Neuronal stem cell (in vitro differentiated cells): ENCODE measurements at regions not wholly inside any gene's neighbourhood (a gene's known extent, or its start where the extent isn't known, plus 50 kb on each side); places are given as distances from the start of the nearest gene placed in this dataset.

Experiments used
- DNase-seq: peaks from one replicate; pipeline ENCODE4 v3.0.0-alpha.2; 2013; ENCODE audit warnings: low spot score
- H2AFZ ChIP-seq: one replicate; pipeline ENCODE4 v1.6.1; 2013; ENCODE audit warnings: mild to moderate bottlenecking, low read length, inconsistent platforms
- H2AK5ac ChIP-seq: 2 replicates; pipeline ENCODE4 v1.6.1; 2013; ENCODE audit warnings: low read depth, mild to moderate bottlenecking, inconsistent platforms, low read length, moderate library complexity, mixed read lengths
- H2BK120ac ChIP-seq: 2 replicates; pipeline ENCODE4 v1.6.1; 2013; ENCODE audit warnings: low read depth, mild to moderate bottlenecking, inconsistent platforms, low read length, moderate library complexity, mixed read lengths
- H2BK12ac ChIP-seq: one replicate; pipeline ENCODE4 v1.6.1; 2013; ENCODE audit warnings: low read length, inconsistent platforms
- H2BK15ac ChIP-seq: 2 replicates; pipeline ENCODE4 v1.6.1; 2013; ENCODE audit warnings: mild to moderate bottlenecking, low read length, inconsistent platforms, mixed read lengths
- H2BK5ac ChIP-seq: one replicate; pipeline ENCODE4 v1.6.1; 2013; ENCODE audit warnings: inconsistent platforms, mild to moderate bottlenecking, low read length, moderate library complexity
- H3K14ac ChIP-seq: one replicate; pipeline ENCODE4 v1.6.1; 2013; ENCODE audit warnings: low read length, inconsistent platforms
- H3K18ac ChIP-seq: 2 replicates; pipeline ENCODE4 v1.6.1; 2013; ENCODE audit warnings: low read length, inconsistent platforms
- H3K23ac ChIP-seq: 2 replicates; pipeline ENCODE4 v1.6.1; 2013; ENCODE audit warnings: low read depth, mild to moderate bottlenecking, mixed read lengths, low read length, inconsistent platforms; ENCODE audit not compliant: poor library complexity
- H3K27ac ChIP-seq: replicated peaks from 3 replicates; pipeline ENCODE4 v1.5.1; 2013; ENCODE audit warnings: low read length, inconsistent platforms
- H3K27me3 ChIP-seq, 3 experiments: 2 replicates each; pipeline ENCODE4 v1.6.1; 2013; ENCODE audit warnings: low read length in 3 of 3, mild to moderate bottlenecking in 2 of 3, inconsistent platforms in 1 of 3, low read depth in 1 of 3, mixed read lengths in 1 of 3, moderate library complexity in 1 of 3; ENCODE audit not compliant: control insufficient read depth in 3 of 3, insufficient read depth in 3 of 3
- H3K36me3 ChIP-seq, 2 donors: replicated peaks in 1 of 2; 2 replicates each; pipeline ENCODE4 v1.6.1; 2013; ENCODE audit warnings: low read length in 2 of 2; ENCODE audit not compliant: control insufficient read depth in 2 of 2, insufficient read depth in 2 of 2
- H3K4ac ChIP-seq: 2 replicates; pipeline ENCODE4 v1.6.1; 2013; ENCODE audit warnings: inconsistent platforms, mild to moderate bottlenecking, low read length, moderate library complexity
- H3K4me1 ChIP-seq, 2 donors: 1 replicate in 1 of 2; 2 replicates in 1 of 2; pipeline ENCODE4 v1.6.1; 2013; ENCODE audit warnings: low read length in 2 of 2, low read depth in 1 of 2; ENCODE audit not compliant: control insufficient read depth in 2 of 2, insufficient read depth in 1 of 2
- H3K4me2 ChIP-seq: one replicate; pipeline ENCODE4 v1.6.1; 2013; ENCODE audit warnings: mild to moderate bottlenecking, low read length, inconsistent platforms; ENCODE audit not compliant: insufficient read depth, poor library complexity, severe bottlenecking
- H3K4me3 ChIP-seq, 2 donors: 2 replicates each; pipeline ENCODE4 v1.5.1; 2013; ENCODE audit warnings: low read length in 2 of 2, mild to moderate bottlenecking in 2 of 2, inconsistent platforms in 1 of 2, moderate library complexity in 1 of 2
- H3K79me1 ChIP-seq: one replicate; pipeline ENCODE4 v1.6.1; 2013; ENCODE audit warnings: low read depth, mild to moderate bottlenecking, inconsistent platforms, low read length, moderate library complexity
- H3K9ac ChIP-seq: one replicate; pipeline ENCODE4 v1.6.1; 2013; ENCODE audit warnings: mild to moderate bottlenecking, low read depth, low read length, inconsistent platforms; ENCODE audit not compliant: poor library complexity
- H3K9me3 ChIP-seq, 2 donors: replicated peaks in 1 of 2; 2 replicates each; pipeline versions ENCODE3 to v1.6.1; 2013; ENCODE audit warnings: low read length in 2 of 2, mild to moderate bottlenecking in 2 of 2, inconsistent platforms in 1 of 2, low read depth in 1 of 2, mixed read lengths in 1 of 2, moderate library complexity in 1 of 2; ENCODE audit not compliant: control insufficient read depth in 2 of 2, insufficient read depth in 1 of 2
- H4K8ac ChIP-seq: one replicate; pipeline ENCODE4 v1.6.1; 2013; ENCODE audit warnings: low read depth, mild to moderate bottlenecking, inconsistent platforms, low read length, moderate library complexity
- H4K91ac ChIP-seq: one replicate; pipeline ENCODE4 v1.6.1; 2013; ENCODE audit warnings: low read length, low read depth, mild to moderate bottlenecking, inconsistent platforms; ENCODE audit not compliant: poor library complexity
- WGBS, 2 donors: extraction: QIAGEN DNeasy Blood & Tissue Kit; methylation state at CpG; one replicate each; pipeline ENCODE4 v1.1.7; 2013; ENCODE audit warnings: missing lambda C conversion rate in 2 of 2, mixed read lengths in 1 of 2; ENCODE audit not compliant: insufficient read length in 2 of 2, insufficient replicate concordance in 1 of 2; ENCODE audit errors: extremely low coverage in 2 of 2; 5-methylcytosine and 5-hydroxymethylcytosine counted together

GRCh38 chr18:8900552-8900951 is 195.2 kb downstream of the MTCL1 start:
- peaks cover 0 to 4% of the 10 kb centered on the region in 2 donors for H3K4me1 ChIP-seq
- no peak overlapping the region for H2BK5ac ChIP-seq
- H2BK120ac ChIP-seq, result no peak overlapping the region
- H3K79me1 ChIP-seq, result no peaks in the 10 kb centered on the region
- no peak for DNase-seq
- H2AK5ac ChIP-seq, result no peak overlapping the region
- H3K36me3 ChIP-seq, result no peaks in the 10 kb centered on the region
- H3K4ac ChIP-seq, result no peak overlapping the region
- WGBS, 2 donors, result no CpG with 5 or more reads among the region's 2 CpGs
- no peak overlapping the region for H3K4me2 ChIP-seq
- peak overlapping the region; percentile 65 for H2AFZ ChIP-seq
- H3K14ac ChIP-seq, result no peak overlapping the region
- H3K27ac ChIP-seq, result no peak overlapping the region
- no peak overlapping the region for H4K8ac ChIP-seq
- peak overlapping the region; percentile 71 for H3K18ac ChIP-seq
- no peaks in the 10 kb centered on the region for H3K27me3 ChIP-seq
- H3K9me3 ChIP-seq, result peaks cover 0 to 10% of the 10 kb centered on the region in 2 donors
- no peak overlapping the region for H3K9ac ChIP-seq
- no peak overlapping the region for H2BK12ac ChIP-seq
- H3K4me3 ChIP-seq, result no peak overlapping the region
- no peak overlapping the region for H2BK15ac ChIP-seq
- no peak overlapping the region for H3K23ac ChIP-seq
- no peak overlapping the region for H4K91ac ChIP-seq

GRCh38 chr18:8901019-8901418 is 195.7 kb downstream of the MTCL1 start:
- no CpG with 5 or more reads among the region's 2 CpGs for WGBS, 2 donors

DNA sequence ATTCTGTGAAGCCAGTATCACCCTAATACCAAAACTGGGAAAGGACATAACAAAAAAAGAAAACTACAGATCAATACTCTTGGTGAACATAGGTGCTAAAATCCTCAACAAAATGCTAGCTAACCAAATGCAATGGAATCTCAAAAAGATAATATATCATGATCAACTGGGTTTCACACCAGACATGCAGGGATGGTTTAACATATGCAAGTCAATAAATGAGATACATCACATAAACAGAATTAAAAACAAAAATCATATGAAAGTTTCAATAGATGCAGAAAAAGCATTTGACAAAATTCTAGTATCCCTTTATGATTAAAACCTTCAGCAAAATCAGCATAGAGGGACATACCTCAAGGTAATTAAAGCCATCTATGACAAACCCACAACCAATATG is 198.2 kb upstream of the NDUFV2 start:
- Histone ChIP-seq H2BK5ac (no peak overlapping the region), H3K36me3 (no peaks in the 10 kb centered on the region), H2AFZ (no peak overlapping the region), H3K18ac (no peak overlapping the region), H3K23ac (no peak overlapping the region), H2BK120ac (no peak overlapping the region), H3K4me1 (peaks cover 0 to 4% of the 10 kb centered on the region in 2 donors), H2BK15ac (no peak overlapping the region), H3K27ac (no peak overlapping the region), H3K4me2 (no peak overlapping the region), H2BK12ac (no peak overlapping the region), H3K79me1 (no peaks in the 10 kb centered on the region), H3K4ac (no peak overlapping the region), H4K8ac (no peak overlapping the region), H4K91ac (no peak overlapping the region), H3K27me3 (no peaks in the 10 kb centered on the region), H3K9me3 (peaks cover 0 to 10% of the 10 kb centered on the region in 2 donors), H3K14ac (no peak overlapping the region), H3K4me3 (no peak overlapping the region), H2AK5ac (no peak overlapping the region), H3K9ac (no peak overlapping the region)
- DNase-seq, result no peak

More at GRCh38 chr18:8901019-8901418, 195.7 kb downstream of the MTCL1 start:
- Histone ChIP-seq H2AK5ac (no peak overlapping the region), H3K18ac (no peak overlapping the region), H3K27me3 (no peaks in the 10 kb centered on the region), H4K8ac (no peak overlapping the region), H3K4me2 (no peak overlapping the region), H3K9ac (no peak overlapping the region), H3K4me1 (peaks cover 0 to 4% of the 10 kb centered on the region in 2 donors), H3K14ac (no peak overlapping the region), H3K27ac (no peak overlapping the region), H3K23ac (no peak overlapping the region), H3K4me3 (no peak overlapping the region), H2BK12ac (no peak overlapping the region), H4K91ac (no peak overlapping the region), H3K79me1 (no peaks in the 10 kb centered on the region), H2BK5ac (no peak overlapping the region), H2BK15ac (no peak overlapping the region), H3K4ac (no peak overlapping the region), H2BK120ac (no peak overlapping the region), H3K9me3 (peaks cover 0 to 10% of the 10 kb centered on the region in 2 donors), H2AFZ (no peak overlapping the region), H3K36me3 (no peaks in the 10 kb centered on the region)
- DNase-seq, result no peak

DNA sequence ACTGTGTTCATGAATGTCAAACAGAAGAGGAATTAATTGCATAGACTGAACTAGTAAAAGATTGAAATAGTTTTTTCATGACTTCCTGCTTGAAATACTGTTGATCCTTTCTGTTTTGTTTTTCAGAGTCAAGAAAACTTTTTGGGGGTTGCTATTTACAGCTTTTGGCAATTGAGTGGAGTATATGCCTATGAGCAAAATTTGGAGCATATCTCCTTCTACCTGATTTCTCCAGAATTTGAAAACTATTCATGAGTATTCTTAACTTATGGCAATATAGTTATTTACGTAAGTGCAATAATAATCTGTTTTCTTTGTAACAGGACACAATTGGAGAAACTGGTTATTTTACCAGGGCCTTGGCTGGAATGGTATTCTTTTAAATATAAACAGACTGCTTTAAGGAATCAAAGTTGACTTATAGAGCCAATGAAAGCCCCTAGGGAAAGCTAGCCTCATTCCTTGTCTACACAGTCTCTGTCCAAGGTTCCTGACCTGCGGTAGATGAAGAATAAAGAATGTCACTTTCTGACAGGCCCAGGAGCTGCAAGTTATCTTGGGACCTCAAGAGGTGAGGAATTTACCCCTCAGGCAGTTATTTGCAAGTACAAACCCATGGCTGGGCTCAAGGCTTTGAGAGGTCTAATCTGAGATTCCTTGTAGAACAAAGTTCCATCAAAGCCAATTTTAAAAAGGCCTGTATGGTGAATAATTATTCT is 193.5 kb upstream of the NDUFV2 start:
- Histone ChIP-seq H2BK5ac (no peak overlapping the region), H3K36me3 (no peaks in the 10 kb centered on the region), H2AFZ (no peak overlapping the region), H3K4me3 (no peak overlapping the region), H2BK12ac (no peak overlapping the region), H3K4me1 (peaks cover 0 to 2% of the 10 kb centered on the region in 2 donors), H3K4ac (no peak overlapping the region), H3K23ac (no peak overlapping the region), H3K9ac (no peak overlapping the region), H4K8ac (no peak overlapping the region), H3K18ac (no peak overlapping the region), H3K14ac (no peak overlapping the region), H3K9me3 (peaks cover 0 to 2% of the 10 kb centered on the region in 2 donors), H2BK15ac (no peak overlapping the region), H3K4me2 (no peak overlapping the region), H3K27me3 (no peaks in the 10 kb centered on the region), H3K79me1 (no peaks in the 10 kb centered on the region), H2AK5ac (no peak overlapping the region), H3K27ac (no peak overlapping the region), H2BK120ac (no peak overlapping the region), H4K91ac (no peak overlapping the region)
- DNase-seq, result no peak
- no CpG with 5 or more reads among the region's 2 CpGs for WGBS, 2 donors
